Muscle of back (tissue), 3 donors: ENCODE measurements at regions not wholly inside any gene's neighbourhood (a gene's known extent, or its start where the extent isn't known, plus 50 kb on each side); places are given as distances from the start of the nearest gene placed in this dataset.

Source experiments
- DNase-seq, 3 donors: peaks; one replicate each; pipeline versions ENCODE4 v3.0.0 to v3.0.0-alpha.2; 2013

DNA sequence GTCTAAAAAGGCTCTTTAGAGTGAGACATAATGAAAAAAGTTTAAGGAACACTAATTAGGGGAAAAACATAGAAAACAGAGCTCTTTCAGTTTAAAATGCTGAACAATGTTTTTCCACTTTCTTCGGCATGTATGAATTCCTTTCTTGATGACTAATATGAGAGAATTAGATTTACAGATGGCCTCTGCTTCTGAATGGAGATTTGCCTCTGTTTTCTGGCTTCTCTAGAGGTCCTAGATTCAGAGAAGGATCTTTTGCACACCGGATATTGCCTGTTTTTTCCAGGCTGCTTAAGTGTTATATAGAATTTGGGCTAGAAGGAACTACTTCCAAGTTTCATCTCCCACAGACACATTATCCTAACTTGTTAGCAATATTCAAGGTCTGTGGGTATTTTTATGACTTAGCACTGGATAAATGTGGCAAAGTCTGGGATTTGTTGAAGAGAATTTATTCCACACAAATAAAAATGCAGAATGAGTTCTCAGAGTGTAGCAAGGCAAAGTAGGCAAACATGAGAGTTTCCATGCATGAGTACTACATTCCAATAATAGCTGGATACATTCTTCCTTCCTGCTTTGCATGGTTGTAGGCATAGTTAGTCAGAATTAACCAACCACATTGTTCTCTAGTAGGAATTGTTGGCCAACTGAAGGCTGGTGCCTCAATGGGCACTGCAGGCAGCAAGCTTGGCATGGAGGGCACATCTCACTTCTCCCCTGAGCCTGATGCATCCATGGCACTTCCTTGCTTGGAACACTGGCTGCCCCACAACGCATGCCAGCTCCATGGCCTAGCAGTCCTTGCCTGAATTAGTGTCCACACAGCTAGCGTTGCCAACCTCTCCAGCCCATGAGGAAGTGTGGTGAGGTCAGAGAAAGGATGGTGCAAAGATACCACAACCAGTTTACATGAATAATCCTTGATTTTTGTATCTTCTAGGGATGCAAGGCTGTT is 224.2 kb downstream of the CLIC5 start:
- peak in 2 of 3 donors; percentile 32 to 64 for DNase-seq

DNA sequence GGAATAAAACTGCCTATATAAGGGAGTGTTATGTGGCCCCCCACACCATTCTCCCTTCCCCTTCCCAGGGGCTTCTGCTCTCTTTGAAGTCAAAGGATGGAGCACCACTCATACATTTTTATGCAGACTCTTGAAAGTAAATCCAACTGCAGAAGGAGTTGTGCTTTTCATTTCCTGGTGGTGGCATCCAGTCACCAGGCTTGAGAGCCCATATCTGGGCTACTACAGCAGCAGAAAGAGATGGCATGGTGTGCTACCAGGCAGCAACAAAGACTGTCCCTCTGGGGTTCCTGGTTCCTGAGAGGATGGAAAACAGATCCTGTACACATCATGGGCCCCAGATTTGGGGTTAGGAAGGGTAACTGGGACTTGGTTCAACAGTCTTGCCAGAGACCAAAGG is 226.4 kb downstream of the CLIC5 start:
- DNase-seq = no peak

DNA sequence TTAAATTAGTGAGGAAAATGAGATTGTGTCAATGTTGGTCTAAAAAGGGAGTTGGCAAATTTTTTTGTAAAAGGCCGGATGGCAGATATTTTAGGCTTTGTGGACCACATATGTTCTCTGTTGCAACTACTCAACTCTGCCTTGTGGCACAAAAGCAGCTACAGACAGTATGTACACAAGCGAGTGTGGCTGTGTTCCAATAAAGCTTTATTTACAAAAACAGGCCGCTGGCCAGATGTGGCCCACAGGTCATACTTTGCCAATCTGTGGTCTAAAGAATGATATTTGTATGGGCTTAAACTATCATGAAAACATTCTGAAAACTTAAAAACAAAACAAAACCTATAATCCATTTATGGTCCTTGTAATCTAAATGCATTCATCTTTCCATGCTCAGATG is 228.3 kb downstream of the CLIC5 start:
- DNase-seq = no peak

DNA sequence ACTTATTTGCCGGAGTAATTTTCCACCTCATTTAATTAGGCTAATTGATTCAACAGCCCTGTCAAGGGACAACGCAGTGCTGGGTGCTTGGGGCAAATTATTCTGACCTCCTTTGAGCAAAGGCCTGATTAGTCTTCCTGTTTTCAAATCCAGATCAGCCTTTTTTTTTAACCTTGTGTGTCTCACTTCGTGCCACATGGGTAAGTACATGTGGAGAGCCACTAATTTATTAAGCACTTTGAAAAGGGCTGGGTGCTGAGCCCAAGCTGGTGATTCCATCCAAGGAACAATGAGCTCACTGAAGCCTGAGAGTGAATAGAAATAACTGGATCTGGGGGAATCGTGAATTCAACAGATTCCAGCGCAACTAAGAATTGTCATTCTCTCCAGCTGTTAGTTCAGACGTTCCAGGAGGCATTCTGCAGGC is 229.3 kb downstream of the CLIC5 start:
- DNase-seq = peak in 1 of 3 donors; percentile 51

DNA sequence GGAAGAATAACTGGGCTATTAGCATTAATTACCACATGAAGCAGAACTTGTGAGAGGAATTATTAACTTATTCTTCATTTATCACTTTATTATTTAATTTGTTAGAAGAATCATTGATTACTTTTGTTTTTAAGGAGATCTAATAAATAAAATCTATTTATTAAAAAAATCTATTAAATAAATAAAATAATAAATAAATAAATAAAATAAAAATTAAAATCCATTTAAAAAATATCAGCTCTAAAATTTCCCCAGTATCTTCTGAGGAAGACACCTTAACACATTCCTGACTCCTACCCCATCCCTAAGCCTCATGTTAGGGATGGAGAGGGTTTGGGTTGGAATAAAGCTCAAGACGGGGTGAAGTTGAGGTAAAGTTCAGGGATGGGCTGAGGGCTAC is 231.4 kb downstream of the CLIC5 start:
- DNase-seq = no peak

DNA sequence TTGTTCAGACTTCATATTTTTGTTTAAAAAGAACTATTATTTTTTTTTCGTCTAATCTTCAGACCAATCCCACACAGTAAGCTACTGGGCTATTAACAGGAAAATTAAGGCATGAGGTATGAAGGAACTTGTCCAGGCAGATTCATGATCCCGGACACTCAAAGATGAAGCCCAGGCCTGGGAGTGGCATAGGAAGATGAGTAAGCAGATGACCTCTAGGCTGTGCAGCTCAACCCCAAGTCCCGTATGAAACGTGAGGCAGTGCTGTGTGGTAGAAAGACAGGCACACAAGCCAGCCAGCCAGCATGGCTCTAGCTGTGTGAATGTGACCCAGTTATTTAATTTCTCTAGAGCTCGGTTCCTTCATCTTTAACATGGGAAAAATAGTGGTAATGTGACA is 231.9 kb downstream of the CLIC5 start:
- no peak for DNase-seq

DNA sequence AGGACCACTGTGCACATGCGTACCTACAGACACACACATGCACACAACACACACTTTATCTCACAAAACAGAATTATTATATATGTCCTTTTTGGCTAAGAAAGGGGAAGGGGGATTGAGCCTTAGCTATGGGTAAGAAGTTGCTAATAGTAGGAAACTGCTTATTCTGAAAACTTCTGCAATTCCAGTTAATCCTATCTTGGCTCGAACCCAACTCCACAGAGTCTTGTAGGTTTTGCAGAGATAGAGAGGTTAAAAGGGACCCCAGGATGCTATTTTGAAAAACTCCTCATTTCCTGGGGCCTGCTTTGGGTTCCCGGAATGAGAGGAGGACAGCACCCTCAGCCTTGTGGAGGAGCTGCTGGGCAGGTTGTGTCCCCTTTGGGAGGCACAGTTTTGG is 233.8 kb downstream of the CLIC5 start:
- DNase-seq = peak in 1 of 3 donors; percentile 17

DNA sequence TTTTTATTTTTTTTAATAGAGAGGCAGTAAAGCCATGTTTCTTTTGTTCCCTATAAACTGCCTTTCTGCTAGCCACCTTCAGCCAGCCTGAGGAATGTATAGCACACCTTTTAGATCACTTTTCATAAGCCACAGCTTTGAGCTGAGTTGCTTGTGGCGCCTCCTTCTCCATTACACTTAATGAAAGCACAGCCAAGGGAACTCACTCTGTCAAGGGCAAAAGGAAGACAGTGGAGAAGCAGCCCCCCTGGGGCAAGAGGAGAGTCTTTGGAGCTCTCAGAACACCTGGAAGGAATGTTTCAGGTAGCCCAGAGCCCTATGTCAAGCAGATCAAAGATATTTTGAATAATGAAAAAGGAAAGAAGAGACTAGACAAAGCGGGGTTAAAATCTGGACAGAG is 235.1 kb downstream of the CLIC5 start:
- DNase-seq = no peak

DNA sequence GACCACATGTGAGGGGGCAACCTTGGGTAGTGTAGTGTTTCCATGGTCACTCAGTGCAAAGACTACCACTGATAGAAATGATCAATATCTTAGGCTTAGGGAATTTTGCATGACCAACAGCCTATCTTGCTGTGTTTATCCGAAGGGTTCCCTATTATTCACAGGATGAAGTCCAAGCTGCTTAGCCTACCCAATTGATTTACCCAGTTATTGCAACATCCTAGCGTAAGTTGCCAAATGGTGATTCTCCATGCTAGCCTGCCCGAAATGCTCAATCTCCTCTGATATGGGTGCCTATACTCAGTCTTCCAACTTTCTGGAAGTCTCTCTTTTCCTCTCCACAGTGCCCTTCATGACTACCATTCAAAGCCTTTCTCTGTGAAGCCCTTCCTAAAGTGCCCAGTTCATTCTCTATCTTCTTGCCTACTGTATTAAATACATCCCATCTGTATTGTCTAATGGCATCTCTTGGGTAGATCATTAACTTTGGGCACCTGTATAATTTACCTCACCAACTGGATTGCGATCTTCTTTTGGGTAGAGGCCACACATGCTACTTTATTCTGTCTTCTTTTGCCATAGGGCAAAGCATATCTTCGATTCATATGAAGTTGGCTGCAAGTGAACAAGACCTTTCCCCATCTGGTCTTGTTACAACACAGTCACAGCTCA is 240.5 kb downstream of the CLIC5 start:
- no peak for DNase-seq

DNA sequence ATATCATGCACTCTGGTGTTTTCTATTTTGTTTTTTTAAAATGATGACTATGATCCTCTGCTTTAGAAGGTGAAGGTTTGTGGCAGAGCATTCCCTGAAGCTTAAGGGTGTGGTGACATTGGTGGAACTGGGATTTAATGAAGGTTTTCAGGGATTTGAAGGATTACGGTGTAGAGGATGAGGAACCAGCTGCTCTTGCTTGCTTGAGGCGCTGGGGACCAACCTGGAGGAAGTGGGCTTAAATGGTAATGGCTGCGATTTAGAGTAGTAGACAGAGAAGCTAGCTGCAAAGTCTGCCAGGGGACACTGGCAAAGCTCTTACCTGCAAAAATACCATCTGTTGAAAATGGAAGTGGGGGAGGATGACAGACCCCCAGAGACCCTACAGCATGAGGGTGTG is 241.8 kb downstream of the CLIC5 start:
- DNase-seq = no peak

DNA sequence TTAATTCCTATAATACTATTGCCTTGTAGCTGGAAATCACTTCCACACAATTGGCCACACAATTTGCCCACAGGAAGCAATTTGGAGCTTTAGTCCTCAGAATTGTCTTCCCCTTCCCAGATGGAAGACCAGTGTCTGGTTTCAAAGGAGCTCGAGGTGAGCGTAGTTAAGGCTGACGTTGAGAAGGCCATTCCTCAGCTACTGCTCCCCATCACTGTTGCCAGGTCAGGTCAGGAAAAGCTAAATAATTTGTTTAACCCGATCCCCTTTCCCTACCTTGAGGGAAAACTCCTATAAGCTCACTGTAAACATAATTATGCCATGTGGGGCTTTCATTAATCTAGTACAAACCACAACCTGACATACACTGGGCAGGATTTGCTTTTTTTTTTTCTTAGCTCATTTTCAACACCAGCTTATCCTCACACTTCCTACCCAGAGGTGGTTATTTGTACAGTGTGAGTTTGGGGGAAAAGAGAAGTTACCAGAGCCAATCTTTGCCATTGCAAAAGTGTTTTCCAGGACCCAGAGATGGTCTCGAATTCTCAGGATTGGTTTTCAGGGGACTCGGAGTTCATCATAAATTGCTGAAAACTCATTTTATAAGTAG is 242.7 kb downstream of the CLIC5 start:
- DNase-seq = no peak

DNA sequence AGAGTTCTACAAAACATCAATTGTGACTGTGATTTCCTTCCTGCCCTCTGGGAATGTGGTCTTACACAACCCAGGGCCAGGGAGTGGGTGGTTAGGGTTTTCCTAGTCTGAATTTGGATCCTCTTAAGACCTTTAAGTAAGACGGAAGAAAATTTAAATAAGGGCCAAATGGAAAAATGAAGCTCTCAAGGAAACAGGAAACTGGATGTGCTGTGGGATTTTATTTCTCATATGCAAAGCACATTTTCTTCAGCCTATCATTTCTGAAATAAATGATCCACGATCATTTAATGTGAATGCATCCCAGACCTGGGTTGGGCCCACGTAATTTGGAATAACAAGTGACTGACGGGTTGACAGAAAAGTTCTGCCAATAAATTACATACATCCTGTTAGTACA is 243.6 kb downstream of the CLIC5 start:
- peak in 1 of 3 donors; percentile 53 for DNase-seq

DNA sequence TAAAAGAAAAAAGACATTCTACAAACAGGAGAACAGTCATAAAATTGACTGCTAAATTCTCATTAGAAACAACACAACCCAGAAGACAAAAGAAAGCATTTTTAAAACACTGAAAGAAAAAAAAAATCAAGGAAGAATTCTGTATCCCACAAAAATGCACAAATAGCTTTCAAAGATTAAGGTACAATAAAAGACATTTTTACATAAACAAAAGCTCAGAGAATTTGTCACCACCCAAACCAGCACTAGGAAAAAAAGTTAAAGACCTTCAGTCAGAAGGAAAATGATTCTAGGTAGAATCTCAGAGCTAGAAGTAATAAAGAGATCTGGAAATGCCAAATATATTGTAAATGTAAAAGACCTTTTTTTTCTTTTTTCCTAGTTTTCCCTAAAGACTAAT is 252.4 kb downstream of the CLIC5 start:
- no peak for DNase-seq

DNA sequence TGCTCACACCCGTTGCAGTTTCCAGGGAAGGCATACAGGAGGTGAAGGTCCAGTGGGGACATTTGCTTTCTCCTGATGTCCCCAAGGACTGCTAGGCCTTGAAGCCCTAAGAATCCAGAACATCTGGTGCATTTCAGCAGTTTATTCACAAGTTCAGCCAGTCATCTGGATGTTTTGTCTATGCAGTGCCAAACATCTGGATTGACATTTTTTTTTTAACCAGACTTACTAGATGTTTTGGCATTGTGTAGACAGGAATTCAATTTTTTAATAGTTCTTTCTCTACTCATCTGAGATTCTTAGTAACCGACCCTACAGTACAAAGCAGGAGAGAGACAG is 256.2 kb downstream of the CLIC5 start:
- DNase-seq = peak; percentile 69 to 88 (median 69)

DNA sequence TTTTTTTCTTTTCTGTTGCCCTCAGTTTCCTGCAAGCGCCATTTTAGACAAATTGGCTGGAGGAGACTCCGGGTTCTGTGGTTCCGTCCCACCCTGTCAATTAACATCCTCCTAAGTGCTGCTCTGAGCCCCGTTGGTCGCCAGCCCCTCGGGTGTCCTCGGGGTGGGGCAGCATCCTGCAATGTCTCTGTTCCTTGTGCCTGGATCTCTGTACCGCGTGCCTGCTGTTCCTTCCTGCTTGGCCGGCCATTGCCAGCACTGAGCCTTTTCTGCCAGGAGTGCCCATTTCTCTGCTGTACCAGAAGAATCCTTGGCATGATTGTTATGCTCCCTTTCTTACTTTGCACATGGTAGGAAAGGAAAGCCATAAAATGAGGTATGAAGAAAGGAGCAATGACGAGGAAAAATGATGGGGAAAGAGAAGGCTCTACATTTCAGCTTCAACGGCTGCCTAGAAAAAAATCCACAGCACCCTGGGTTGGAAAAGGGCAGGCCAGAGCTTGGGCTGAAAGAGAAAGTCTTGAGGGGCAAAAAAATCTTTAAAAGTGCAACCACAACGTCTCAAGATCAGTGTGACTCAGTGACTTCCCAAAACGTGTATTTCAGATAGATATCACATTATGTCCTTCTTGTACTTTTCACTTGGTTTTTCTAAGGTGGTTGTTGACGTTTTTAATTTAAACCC is 256.7 kb downstream of the CLIC5 start:
- no peak for DNase-seq

DNA sequence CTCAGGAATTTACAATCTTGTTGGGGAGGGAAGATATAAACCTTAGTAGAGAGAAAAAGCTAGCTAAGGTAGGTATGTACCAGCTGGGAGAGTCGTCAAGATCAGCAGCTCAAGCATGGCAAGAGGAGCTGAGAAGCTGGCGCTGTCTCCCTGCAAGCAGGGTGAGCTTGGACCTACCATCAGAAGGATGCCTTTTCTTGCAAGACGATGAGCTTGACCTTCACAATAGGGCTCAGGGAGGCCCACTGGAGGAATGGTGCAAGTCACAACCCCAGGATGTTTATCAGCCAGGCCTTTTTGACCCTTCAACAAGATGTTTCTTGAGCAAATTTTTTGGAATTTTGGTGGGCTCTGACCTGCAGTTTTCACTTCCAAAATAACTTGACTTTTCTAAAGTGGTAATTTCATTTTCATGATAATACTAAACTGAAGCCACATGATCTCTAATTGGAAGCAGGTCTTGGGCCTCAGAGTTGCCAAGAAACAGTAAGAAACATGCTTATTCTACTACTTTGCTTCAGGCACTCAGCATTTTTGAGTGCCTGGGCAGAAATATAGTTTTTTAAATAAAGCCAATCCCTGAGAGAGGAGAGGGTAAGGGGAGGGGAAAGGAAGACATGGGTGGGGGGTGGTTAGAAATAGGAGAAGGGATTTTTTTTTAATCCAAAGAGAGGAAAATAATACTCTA is 258.1 kb downstream of the CLIC5 start:
- DNase-seq = peak; percentile 55 to 80 (median 57)

DNA sequence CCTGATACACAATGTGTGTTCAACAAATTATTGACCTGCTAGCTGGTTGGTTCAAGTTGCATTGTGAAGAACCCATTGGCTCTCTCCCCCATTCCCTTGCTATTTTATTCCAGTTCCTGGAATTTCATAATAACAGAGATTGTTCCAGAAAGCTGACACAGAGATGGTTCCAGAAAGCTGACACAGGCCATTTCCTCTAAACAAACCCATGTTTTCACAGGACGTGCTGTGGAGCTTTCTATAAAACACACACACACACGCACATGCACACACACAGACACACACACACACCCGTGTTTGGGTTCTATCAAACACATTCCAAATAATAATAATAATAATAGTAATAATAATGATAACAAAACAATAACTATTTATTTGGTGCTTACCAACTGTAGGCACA is 259.1 kb downstream of the CLIC5 start:
- peak in 1 of 3 donors; percentile 30 for DNase-seq

DNA sequence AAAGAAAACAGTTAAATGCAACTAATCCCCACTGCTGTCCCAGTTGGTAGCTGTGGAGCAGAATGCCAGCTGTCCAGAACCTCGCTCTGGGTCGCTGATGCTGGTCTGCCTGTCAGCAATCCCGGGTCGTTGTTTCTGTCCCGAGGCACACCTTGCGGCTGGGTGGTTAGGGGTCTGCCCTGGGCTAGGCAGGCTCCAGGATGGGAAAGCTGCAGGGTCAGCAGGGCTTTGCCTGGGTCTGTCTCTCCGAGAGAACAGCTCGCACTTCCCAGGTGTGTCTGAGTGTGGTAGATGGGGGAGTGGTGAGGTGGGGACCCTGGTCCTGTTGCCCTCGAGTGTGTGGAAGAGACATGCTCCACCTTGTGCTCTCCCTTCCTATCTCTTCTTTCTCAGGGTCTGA is 261.2 kb downstream of the CLIC5 start:
- no peak for DNase-seq

DNA sequence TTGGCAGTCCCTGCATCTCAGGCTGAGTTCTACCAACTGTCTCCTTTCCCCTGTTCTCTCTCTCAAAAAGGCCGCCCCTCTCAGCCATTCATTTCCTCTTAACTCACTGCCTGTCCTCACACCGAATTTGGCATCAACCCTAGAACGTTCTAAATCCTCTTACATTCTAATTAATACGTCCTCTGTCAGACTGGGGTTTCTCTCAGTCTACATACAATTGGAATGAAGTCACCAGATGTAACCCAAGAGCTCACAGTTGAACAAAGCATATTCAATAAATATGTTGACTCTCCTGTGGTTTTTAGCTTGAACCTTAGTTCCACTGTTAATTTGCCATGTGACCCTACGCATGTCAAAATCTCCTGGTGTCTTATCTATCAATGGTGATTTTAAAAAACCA is 269.6 kb downstream of the CLIC5 start:
- peak in 2 of 3 donors; percentile 22 to 87 for DNase-seq

DNA sequence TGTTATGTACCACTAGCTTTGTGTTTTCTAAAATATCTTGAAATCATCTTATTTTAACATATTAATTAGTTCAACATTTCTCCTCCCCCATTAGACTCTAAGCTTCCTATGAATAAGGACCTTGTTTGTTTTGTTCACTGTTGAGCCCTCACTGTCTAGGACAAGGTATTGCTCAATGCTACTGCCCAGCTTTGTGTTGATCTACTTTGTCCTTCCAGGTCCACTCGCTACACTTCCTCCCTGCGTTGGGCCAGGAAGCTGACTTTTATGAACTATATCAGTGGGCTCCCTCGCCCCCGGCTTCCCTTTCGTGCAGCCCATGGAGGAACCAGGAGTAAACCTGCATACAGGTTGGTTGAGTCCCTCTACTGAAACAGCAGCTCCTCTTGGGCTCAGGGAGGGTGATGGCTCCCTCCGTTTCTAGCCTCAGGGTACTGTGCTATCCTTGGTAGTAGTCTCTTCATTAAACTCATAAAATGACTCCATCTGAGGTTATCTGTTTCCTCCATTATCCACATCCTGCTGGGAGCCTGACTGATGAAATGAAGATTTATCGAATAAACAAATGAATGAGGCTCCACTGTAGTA is 272.5 kb downstream of the CLIC5 start:
- DNase-seq = no peak

DNA sequence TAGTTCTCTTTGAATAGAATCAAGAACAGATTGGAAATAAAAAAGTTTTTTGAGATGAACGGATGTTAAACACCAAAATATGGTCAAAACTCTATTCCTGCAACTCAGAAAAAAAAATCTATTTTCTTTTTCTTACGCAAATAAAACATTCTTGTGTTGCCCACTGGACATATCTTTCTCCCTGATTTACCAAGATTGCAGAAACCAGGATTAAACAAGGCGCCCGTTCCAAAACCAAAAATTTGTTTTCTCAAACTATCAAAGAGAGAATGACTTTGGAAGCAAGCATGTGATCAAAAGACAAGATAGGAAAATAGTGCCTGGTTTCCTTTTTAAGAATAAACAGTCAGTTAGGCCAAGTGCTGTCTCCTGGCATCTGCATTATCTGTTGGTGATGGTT is 273.1 kb downstream of the CLIC5 start:
- no peak for DNase-seq
